OCI-LY7 (cell line): ENCODE measurements at regions not wholly inside any gene's neighbourhood (a gene's known extent, or its start where the extent isn't known, plus 50 kb on each side); places are given as distances from the start of the nearest gene placed in this dataset.

Experiments used
- BruUV-seq: library from RNA; stranded (reverse); fragments of 400-500 nt; replicated peaks from 2 replicates; lab custom pipeline; 2021; lab: Mats Ljungman, UMichigan
- CTCF ChIA-PET: fragments of 300-600 bp; sonication (Branson Sonifier 250); formaldehyde crosslinking; loops from one replicate; lab custom pipeline; 2022; ENCODE audit warnings: antibody characterized with exemption; ENCODE audit not compliant: unreplicated experiment; lab: Charles Lee
- POLR2A ChIA-PET: fragments of 300-600 bp; sonication (Branson Sonifier 250); formaldehyde crosslinking; loops from one replicate; lab custom pipeline; 2022; ENCODE audit warnings: antibody characterized with exemption; lab: Charles Lee
- DNase-seq: peaks from one replicate; pipeline ENCODE4 v3.0.0-alpha.2; 2015; ENCODE audit warnings: low spot score
- H2AFZ ChIP-seq: fragments of 200-600 bp; sonication (generic), shearing (Covaris generic); 2 replicates; pipeline ENCODE4 v1.6.1; 2014; ENCODE audit warnings: mild to moderate bottlenecking, antibody characterized with exemption, low read length, moderate library complexity
- H3K27ac ChIP-seq: fragments of 200-600 bp; sonication (generic); 2 replicates; pipeline ENCODE4 v1.5.1; 2014; ENCODE audit warnings: mixed run types, low read depth, mild to moderate bottlenecking, moderate library complexity, low read length, inconsistent platforms; ENCODE audit not compliant: poor library complexity, severe bottlenecking
- H3K36me3 ChIP-seq: fragments of 200-600 bp; sonication (generic); 2 replicates; pipeline ENCODE4 v1.6.1; 2014; ENCODE audit warnings: mild to moderate bottlenecking, antibody characterized with exemption, low read length, moderate library complexity, mixed read lengths; ENCODE audit not compliant: insufficient read depth
- H3K4me1 ChIP-seq: fragments of 200-600 bp; sonication (generic); 2 replicates; pipeline ENCODE4 v1.5.1; 2014; ENCODE audit warnings: mild to moderate bottlenecking, low read length; ENCODE audit not compliant: insufficient read depth, poor library complexity, severe bottlenecking
- H3K4me2 ChIP-seq: fragments of 200-600 bp; sonication (generic); 2 replicates; pipeline ENCODE4 v1.6.1; 2014; ENCODE audit warnings: mild to moderate bottlenecking, low read length
- H3K4me3 ChIP-seq: fragments of 200-600 bp; sonication (generic); 2 replicates; pipeline ENCODE4 v1.5.1; 2014; ENCODE audit warnings: mild to moderate bottlenecking, low read depth, low read length; ENCODE audit not compliant: poor library complexity, severe bottlenecking
- H3K79me2 ChIP-seq: fragments of 200-600 bp; sonication (generic); 2 replicates; pipeline ENCODE4 v1.6.1; 2016; ENCODE audit warnings: low read depth, mild to moderate bottlenecking, low read length, moderate library complexity, mixed read lengths; ENCODE audit not compliant: insufficient read depth
- H3K9me2 ChIP-seq: fragments of 200-600 bp; sonication (generic); 2 replicates; pipeline ENCODE4 v1.6.1; 2016; ENCODE audit warnings: mild to moderate bottlenecking, low read length, mixed read lengths; ENCODE audit not compliant: insufficient read depth
- H3K9me3 ChIP-seq: fragments of 200-600 bp; sonication (generic); 2 replicates; pipeline ENCODE4 v1.6.1; 2014; ENCODE audit warnings: mild to moderate bottlenecking, mixed run types, low read length, mixed read lengths
- H4K20me1 ChIP-seq: fragments of 200-600 bp; sonication (generic); 2 replicates; pipeline ENCODE4 v1.6.1; 2014; ENCODE audit warnings: mild to moderate bottlenecking, antibody characterized with exemption, low read length, moderate library complexity, mixed read lengths; ENCODE audit not compliant: insufficient read depth
- CTCF ChIP-seq: fragments of 200-600 bp; sonication (generic); conservative IDR thresholded peaks from 2 replicates; pipeline ENCODE4 v1.5.1; 2014; ENCODE audit warnings: mild to moderate bottlenecking, antibody characterized with exemption, low read length, moderate library complexity, mixed read lengths
- EZH2phosphoT487 ChIP-seq: fragments of 200-600 bp; sonication (generic); IDR thresholded peaks from 2 replicates; pipeline ENCODE4 v1.6.1; 2018; ENCODE audit warnings: low read depth, borderline replicate concordance, mild to moderate bottlenecking, mixed run types, antibody characterized with exemption, low read length, moderate library complexity, mixed read lengths
- intact Hi-C: fragments of 100-400 bp; cut with micrococcal nuclease; formaldehyde crosslinking; loops from one replicate; pipeline ENCODE4 v1.10.0; 2022; ENCODE audit not compliant: unreplicated experiment

- DNase-seq = no peak
- Histone ChIP-seq H4K20me1 (no peaks in the 10 kb centered on the region), H3K4me2 (no peak overlapping the region), H3K79me2 (no peaks in the 10 kb centered on the region), H2AFZ (no peak overlapping the region), H3K9me2 (no peaks in the 10 kb centered on the region), H3K36me3 (no peaks in the 10 kb centered on the region), H3K27ac (no peak overlapping the region), H3K4me1 (no peaks in the 10 kb centered on the region), H3K4me3 (no peak overlapping the region), H3K9me3 (no peaks in the 10 kb centered on the region)
- BruUV-seq = no TSS peak
- ChIA-PET POLR2A (no interaction called here), CTCF (no interaction called here)
- intact Hi-C loops = no loop called here
- TF ChIP-seq EZH2phosphoT487 (no peak), CTCF (no peak)
Measured at GRCh38 chr4:120517966-120518365, 404.6 kb downstream of the PRDM5 start.

GRCh38 chr4:120509719-120510118 is 412.8 kb downstream of the PRDM5 start:
- Histone ChIP-seq H3K4me2 (no peak overlapping the region), H3K4me3 (no peak overlapping the region), H3K36me3 (no peaks in the 10 kb centered on the region), H2AFZ (no peak overlapping the region), H3K9me3 (no peaks in the 10 kb centered on the region), H3K79me2 (no peaks in the 10 kb centered on the region), H3K4me1 (no peaks in the 10 kb centered on the region), H3K9me2 (no peaks in the 10 kb centered on the region), H4K20me1 (no peaks in the 10 kb centered on the region), H3K27ac (no peak overlapping the region)
- POLR2A ChIA-PET = no interaction called here
- CTCF ChIA-PET = no interaction called here
- no peak for DNase-seq
- intact Hi-C loops = no loop called here
- TF ChIP-seq CTCF (no peak), EZH2phosphoT487 (no peak)
- BruUV-seq = no TSS peak

- Histone ChIP-seq H3K4me2 (no peak overlapping the region), H3K27ac (no peak overlapping the region), H2AFZ (no peak overlapping the region), H3K9me3 (no peaks in the 10 kb centered on the region), H3K79me2 (no peaks in the 10 kb centered on the region), H3K36me3 (no peaks in the 10 kb centered on the region), H3K4me3 (no peak overlapping the region), H3K9me2 (no peaks in the 10 kb centered on the region), H3K4me1 (no peaks in the 10 kb centered on the region), H4K20me1 (no peaks in the 10 kb centered on the region)
- no peak for TF ChIP-seq EZH2phosphoT487
- no peak for TF ChIP-seq CTCF
- no peak for DNase-seq
- no TSS peak for BruUV-seq
- intact Hi-C loops = no loop called here
- ChIA-PET CTCF (no interaction called here), POLR2A (interaction anchor here (0.7 kb wide), 1 partner anchor 12 kb away, joined by 3 read pairs; no protein-coding TSS in a partner anchor)
Measured at GRCh38 chr4:120509222-120509621, 413.3 kb downstream of the PRDM5 start.
